ENCODE measurements at regions not wholly inside any gene's neighbourhood (a gene's known extent, or its start where the extent isn't known, plus 50 kb on each side); places are given as distances from the start of the nearest gene placed in this dataset.

DNA sequence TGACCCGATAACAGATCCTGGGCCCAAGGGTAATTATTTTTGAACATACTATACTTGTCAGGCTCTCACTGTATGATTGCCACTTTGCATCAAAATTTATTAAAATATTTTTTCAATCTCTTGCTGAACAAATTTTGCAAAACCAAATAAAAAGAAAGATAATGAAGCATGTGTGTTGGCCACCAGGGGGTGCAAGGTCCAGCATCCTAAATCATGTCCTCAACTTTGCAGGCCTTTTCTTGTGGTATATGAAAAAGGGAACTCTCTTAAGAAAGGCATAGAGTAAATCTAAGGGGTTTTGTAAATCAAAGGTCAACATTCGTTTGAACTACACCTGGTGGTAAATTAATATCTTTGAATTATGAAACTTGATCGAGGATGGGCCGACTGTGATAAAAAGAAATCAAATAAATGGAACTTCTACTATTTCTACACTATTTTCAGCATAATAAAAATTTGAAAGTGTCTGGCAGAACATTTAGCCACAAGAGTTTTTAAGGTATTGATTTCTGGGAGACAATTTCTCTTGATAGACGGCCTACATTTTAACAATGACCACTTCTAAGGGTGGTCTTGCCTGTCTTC, 676.5 kb downstream of the DMRTA1 start:
- Histone ChIP-seq H3K36me3 (ENCODE audit: control insufficient read depth, insufficient read depth, low read length) (no peaks in the 10 kb centered on the region), H3K4me1 (no peaks in the 10 kb centered on the region), H2AFZ (no peak overlapping the region), H3K9ac (no peak overlapping the region), H3K9me3 (ENCODE audit: control insufficient read depth, low read length) (no peaks in the 10 kb centered on the region), H3K4me3 (ENCODE audit: low read depth, low read length) (no peak overlapping the region), H3K4me2 (ENCODE audit: low read length) (no peak overlapping the region), H3K27ac (no peak overlapping the region), H3K27me3 (ENCODE audit: control insufficient read depth, insufficient read depth, low read length) (no peaks in the 10 kb centered on the region), H3K79me2 (no peaks in the 10 kb centered on the region)
- TF ChIP-seq, protein P1, sequence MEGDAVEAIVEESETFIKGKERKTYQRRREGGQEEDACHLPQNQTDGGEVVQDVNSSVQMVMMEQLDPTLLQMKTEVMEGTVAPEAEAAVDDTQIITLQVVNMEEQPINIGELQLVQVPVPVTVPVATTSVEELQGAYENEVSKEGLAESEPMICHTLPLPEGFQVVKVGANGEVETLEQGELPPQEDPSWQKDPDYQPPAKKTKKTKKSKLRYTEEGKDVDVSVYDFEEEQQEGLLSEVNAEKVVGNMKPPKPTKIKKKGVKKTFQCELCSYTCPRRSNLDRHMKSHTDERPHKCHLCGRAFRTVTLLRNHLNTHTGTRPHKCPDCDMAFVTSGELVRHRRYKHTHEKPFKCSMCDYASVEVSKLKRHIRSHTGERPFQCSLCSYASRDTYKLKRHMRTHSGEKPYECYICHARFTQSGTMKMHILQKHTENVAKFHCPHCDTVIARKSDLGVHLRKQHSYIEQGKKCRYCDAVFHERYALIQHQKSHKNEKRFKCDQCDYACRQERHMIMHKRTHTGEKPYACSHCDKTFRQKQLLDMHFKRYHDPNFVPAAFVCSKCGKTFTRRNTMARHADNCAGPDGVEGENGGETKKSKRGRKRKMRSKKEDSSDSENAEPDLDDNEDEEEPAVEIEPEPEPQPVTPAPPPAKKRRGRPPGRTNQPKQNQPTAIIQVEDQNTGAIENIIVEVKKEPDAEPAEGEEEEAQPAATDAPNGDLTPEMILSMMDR (IDR thresholded peaks at IDR 0.05), result peak; percentile 10

DNA sequence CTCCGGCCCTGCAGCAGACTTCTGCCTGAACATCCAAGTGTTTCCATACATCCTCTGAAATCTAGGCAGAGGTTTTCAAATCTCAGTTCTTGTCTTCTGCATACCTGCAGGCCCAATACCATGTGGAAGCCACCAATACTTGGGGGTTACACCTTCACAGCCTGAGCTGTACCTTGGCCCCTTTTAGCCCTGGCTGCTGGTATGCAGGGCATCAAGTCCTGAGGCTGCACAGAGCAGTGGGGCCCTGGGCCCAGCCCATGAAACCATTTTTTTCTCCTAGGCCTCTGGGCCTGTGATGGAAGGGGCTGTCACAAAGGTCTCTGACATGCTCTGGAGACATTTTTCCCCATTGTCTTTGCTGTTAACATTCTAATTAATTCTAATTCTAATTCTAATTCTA, 680.6 kb downstream of the ELAVL2 start:
- no peaks in the 10 kb centered on the region for H3K36me3 ChIP-seq (ENCODE audit: control insufficient read depth, insufficient read depth, low read length)
- no peaks in the 10 kb centered on the region for H3K9me3 ChIP-seq (ENCODE audit: control insufficient read depth, low read length)
- no peak overlapping the region for H3K4me2 ChIP-seq (ENCODE audit: low read length)
- H3K4me3 ChIP-seq (ENCODE audit: low read depth, low read length), result no peak overlapping the region
- H3K27ac ChIP-seq, result no peak overlapping the region
- TF ChIP-seq, protein P1 (IDR thresholded peaks at IDR 0.05), result no peak
- H3K4me1 ChIP-seq, result no peaks in the 10 kb centered on the region
- no peak overlapping the region for H2AFZ ChIP-seq
- no peak overlapping the region for H3K9ac ChIP-seq
- no peaks in the 10 kb centered on the region for H3K79me2 ChIP-seq
- no peaks in the 10 kb centered on the region for H3K27me3 ChIP-seq (ENCODE audit: control insufficient read depth, insufficient read depth, low read length)

DNA sequence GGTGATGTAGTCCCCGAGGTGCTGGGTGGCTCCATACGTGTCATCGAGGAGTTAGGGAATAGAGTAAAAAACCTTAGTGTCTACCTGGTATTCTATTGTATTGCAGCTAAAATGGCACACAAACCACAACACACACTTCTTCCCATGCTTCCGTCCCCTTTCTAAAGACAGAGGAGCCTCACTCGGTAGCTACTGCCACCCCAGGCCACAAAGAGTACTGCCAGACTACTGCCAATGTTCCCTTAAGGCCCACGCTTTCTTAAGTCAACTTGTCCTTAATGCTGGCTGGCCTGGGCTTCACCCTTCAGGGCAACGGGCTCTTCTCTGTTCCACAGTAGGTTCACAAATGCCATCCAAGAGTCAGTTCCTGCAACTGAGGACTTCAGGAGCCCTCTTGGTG, 673.0 kb downstream of the ELAVL2 start:
- no peaks in the 10 kb centered on the region for H3K36me3 ChIP-seq (ENCODE audit: control insufficient read depth, insufficient read depth, low read length)
- H3K4me1 ChIP-seq, result no peaks in the 10 kb centered on the region
- no peak overlapping the region for H3K27ac ChIP-seq
- no peaks in the 10 kb centered on the region for H3K79me2 ChIP-seq
- TF ChIP-seq, protein P1 (IDR thresholded peaks at IDR 0.05), result no peak
- no peaks in the 10 kb centered on the region for H3K9me3 ChIP-seq (ENCODE audit: control insufficient read depth, low read length)
- no peak overlapping the region for H3K4me3 ChIP-seq (ENCODE audit: low read depth, low read length)
- no peak overlapping the region for H2AFZ ChIP-seq
- no peak overlapping the region for H3K9ac ChIP-seq
- no peak overlapping the region for H3K4me2 ChIP-seq (ENCODE audit: low read length)
- no peaks in the 10 kb centered on the region for H3K27me3 ChIP-seq (ENCODE audit: control insufficient read depth, insufficient read depth, low read length)

DNA sequence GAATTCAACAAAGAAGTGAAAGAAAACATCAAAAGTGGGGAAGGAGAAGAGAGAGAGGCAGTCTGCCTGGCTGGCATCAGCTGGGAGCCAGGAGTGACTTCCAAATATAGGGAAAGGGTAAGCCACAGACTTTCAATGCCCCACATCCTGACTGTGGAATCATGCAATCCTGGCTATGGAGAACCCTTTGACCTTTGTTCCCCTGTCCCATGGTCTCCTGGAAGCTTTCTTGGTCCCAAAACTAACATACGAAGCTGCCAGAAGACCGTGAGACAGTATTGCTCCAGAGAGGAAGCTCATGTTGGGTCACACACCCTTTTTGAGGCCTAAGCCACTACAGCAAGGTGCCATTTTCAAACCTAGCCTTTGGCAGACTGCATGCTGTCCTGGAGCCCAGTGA, 665.5 kb downstream of the ELAVL2 start:
- TF ChIP-seq, protein P1 (IDR thresholded peaks at IDR 0.05), result no peak
- H3K4me1 ChIP-seq, result no peaks in the 10 kb centered on the region

DNA sequence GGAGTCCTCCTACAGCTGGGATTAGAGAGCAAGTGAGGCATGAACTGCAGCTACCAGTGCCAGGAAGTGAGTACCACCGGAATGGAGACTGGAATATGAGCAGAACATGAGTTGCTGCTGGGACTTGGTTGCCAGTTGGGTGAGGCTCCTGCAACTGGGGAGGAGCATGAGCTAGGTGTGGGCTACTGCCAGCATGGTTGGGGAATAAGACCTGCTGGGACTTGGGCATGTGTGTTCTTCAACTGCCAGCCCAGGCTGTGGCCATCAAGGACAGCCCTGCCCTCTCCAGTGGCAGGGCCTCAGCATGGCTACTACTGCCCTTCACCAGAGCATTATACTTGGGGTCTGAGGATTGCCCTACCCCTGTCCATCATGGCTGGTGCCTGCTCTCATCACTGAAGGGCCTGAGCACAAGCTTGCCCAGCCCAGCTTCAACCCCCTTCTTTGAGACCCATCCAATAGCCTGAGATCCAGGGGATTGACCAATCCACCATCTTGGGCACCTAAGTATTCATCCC, 665.0 kb downstream of the ELAVL2 start:
- H3K4me3 ChIP-seq (ENCODE audit: low read depth, low read length), result no peak overlapping the region
- no peaks in the 10 kb centered on the region for H3K9me3 ChIP-seq (ENCODE audit: control insufficient read depth, low read length)
- H3K27me3 ChIP-seq (ENCODE audit: control insufficient read depth, insufficient read depth, low read length), result no peaks in the 10 kb centered on the region
- H3K4me1 ChIP-seq, result no peaks in the 10 kb centered on the region
- no peak overlapping the region for H3K27ac ChIP-seq
- no peaks in the 10 kb centered on the region for H3K36me3 ChIP-seq (ENCODE audit: control insufficient read depth, insufficient read depth, low read length)
- H3K79me2 ChIP-seq, result no peaks in the 10 kb centered on the region
- TF ChIP-seq, protein P1 (IDR thresholded peaks at IDR 0.05), result no peak
- no peak overlapping the region for H3K4me2 ChIP-seq (ENCODE audit: low read length)
- no peak overlapping the region for H2AFZ ChIP-seq
- no peak overlapping the region for H3K9ac ChIP-seq

More for the DNA sequence above, 665.5 kb downstream of the ELAVL2 start:
- Histone ChIP-seq H2AFZ (no peak overlapping the region), H3K36me3 (ENCODE audit: control insufficient read depth, insufficient read depth, low read length) (no peaks in the 10 kb centered on the region), H3K4me2 (ENCODE audit: low read length) (no peak overlapping the region), H3K9ac (no peak overlapping the region), H3K27ac (no peak overlapping the region), H3K27me3 (ENCODE audit: control insufficient read depth, insufficient read depth, low read length) (no peaks in the 10 kb centered on the region), H3K79me2 (no peaks in the 10 kb centered on the region), H3K9me3 (ENCODE audit: control insufficient read depth, low read length) (no peaks in the 10 kb centered on the region), H3K4me3 (ENCODE audit: low read depth, low read length) (no peak overlapping the region)

All from parathyroid adenoma (tissue), 2 donors.